SK-N-SH (cell line): ENCODE measurements at regions not wholly inside any gene's neighbourhood (a gene's known extent, or its start where the extent isn't known, plus 50 kb on each side); places are given as distances from the start of the nearest gene placed in this dataset.

Experiments
- CHD2 ChIP-seq: fragments of 150-350 bp; IDR thresholded peaks from 2 replicates; pipeline ENCODE4 v1.6.1; 2018; ENCODE audit warnings: low read length; ENCODE audit not compliant: partially characterized antibody
- EP300 ChIP-seq, 2 experiments: IDR thresholded peaks; 2 replicates each; pipeline versions ENCODE4 v1.4.0 to v1.6.1; 2012; ENCODE audit warnings: borderline replicate concordance in 1 of 2, low read depth in 1 of 2, low read length in 1 of 2
- EZH2phosphoT487 ChIP-seq: fragments of 200-600 bp; sonication (generic); IDR thresholded peaks from 2 replicates; pipeline ENCODE4 v1.6.1; 2017; ENCODE audit warnings: low read depth, mixed run types, mild to moderate bottlenecking, antibody characterized with exemption, moderate library complexity, borderline replicate concordance
- FOSL2 ChIP-seq: IDR thresholded peaks from 2 replicates; pipeline ENCODE4 v1.4.0; 2012; ENCODE audit warnings: low read depth, mild to moderate bottlenecking, moderate library complexity, borderline replicate concordance
- GATA2 ChIP-seq: sonication (generic); formaldehyde crosslinking; IDR thresholded peaks from 2 replicates; pipeline ENCODE4 v1.5.0; 2020; ENCODE audit warnings: mild to moderate bottlenecking, missing genetic modification reagents
- NFIC ChIP-seq: IDR thresholded peaks from 2 replicates; pipeline ENCODE4 v1.4.0; 2012; ENCODE audit warnings: borderline replicate concordance
- POLR2AphosphoS5 ChIP-seq: IDR thresholded peaks from 2 replicates; pipeline ENCODE4 v1.6.1; 2012; ENCODE audit warnings: low read depth, low read length
- RXRA ChIP-seq: IDR thresholded peaks from 2 replicates; pipeline ENCODE4 v1.4.0; 2012; ENCODE audit warnings: low read depth, mild to moderate bottlenecking, borderline replicate concordance
- TEAD4 ChIP-seq: IDR thresholded peaks from 2 replicates; pipeline ENCODE4 v1.4.0; 2012; ENCODE audit warnings: mild to moderate bottlenecking, borderline replicate concordance; ENCODE audit not compliant: insufficient read depth
- TF ChIP-seq, protein P1 (sequence below): fragments of 200-600 bp; sonication (generic); IDR thresholded peaks from 2 replicates; pipeline ENCODE4 v1.6.1; 2017; ENCODE audit warnings: antibody characterized with exemption, mild to moderate bottlenecking, moderate library complexity
- TF ChIP-seq, protein P2 (sequence below): fragments of 150-350 bp; IDR thresholded peaks from 2 replicates; pipeline ENCODE4 v1.6.1; 2017; ENCODE audit warnings: antibody characterized with exemption, low read length, low read depth, borderline replicate concordance
- TF ChIP-seq, protein P3 (sequence below): IDR thresholded peaks from 2 replicates; pipeline ENCODE4 v1.4.0; 2012; ENCODE audit warnings: low read depth

DNA sequence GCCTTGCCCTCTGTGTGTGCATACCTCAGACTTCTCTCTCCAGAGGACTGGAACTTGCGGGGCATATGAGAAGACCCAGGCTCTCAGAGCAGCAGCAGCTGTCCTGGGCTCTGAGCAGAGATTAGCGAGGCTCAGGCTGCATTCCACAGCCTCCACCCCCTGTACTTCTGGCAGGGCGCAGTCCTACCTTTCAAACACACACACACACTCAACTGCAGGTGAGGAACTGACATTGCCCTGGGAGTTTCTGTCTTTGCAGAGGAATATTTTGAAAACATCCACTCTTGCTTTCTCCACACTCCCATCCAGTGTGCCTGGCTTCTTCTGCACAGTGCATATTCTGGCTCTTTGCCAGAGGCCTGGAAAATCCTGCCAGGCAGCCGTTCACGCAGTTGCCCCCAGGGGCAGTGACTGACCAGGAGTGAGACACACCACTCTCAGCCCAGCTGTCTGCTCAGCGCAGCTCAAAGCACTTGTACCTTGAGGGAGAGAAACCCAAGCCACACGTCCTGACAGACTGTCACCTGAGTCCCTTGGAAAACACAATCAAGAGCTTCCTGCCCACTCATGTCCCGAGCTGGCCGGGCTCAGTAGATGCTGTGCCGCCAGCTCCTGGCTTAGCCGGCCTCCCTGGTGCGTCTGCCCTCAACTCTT, 460.8 kb downstream of the RNF144A start:
- TF ChIP-seq GATA2 (CRISPR knock-in tag) = no peak; the same call in 1 of the 2 replicates
- no peak for TF ChIP-seq POLR2AphosphoS5
- TF ChIP-seq, protein P1, sequence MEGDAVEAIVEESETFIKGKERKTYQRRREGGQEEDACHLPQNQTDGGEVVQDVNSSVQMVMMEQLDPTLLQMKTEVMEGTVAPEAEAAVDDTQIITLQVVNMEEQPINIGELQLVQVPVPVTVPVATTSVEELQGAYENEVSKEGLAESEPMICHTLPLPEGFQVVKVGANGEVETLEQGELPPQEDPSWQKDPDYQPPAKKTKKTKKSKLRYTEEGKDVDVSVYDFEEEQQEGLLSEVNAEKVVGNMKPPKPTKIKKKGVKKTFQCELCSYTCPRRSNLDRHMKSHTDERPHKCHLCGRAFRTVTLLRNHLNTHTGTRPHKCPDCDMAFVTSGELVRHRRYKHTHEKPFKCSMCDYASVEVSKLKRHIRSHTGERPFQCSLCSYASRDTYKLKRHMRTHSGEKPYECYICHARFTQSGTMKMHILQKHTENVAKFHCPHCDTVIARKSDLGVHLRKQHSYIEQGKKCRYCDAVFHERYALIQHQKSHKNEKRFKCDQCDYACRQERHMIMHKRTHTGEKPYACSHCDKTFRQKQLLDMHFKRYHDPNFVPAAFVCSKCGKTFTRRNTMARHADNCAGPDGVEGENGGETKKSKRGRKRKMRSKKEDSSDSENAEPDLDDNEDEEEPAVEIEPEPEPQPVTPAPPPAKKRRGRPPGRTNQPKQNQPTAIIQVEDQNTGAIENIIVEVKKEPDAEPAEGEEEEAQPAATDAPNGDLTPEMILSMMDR = peak; percentile 16; the same call in 1 of the 2 replicates
- TF ChIP-seq, protein P2, sequence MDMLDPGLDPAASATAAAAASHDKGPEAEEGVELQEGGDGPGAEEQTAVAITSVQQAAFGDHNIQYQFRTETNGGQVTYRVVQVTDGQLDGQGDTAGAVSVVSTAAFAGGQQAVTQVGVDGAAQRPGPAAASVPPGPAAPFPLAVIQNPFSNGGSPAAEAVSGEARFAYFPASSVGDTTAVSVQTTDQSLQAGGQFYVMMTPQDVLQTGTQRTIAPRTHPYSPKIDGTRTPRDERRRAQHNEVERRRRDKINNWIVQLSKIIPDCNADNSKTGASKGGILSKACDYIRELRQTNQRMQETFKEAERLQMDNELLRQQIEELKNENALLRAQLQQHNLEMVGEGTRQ = no peak
- no peak for TF ChIP-seq RXRA
- TF ChIP-seq EZH2phosphoT487 = no peak
- peak; percentile 87 for TF ChIP-seq CHD2
- peak in 1 of 2 experiments; percentile 86; a peak in 2 of 4 replicates for TF ChIP-seq EP300 (IDR thresholded peaks at IDR 0.05; ENCODE audit: borderline replicate concordance in 1 of 2, low read depth in 1 of 2, low read length in 1 of 2)
- peak; percentile 70 for TF ChIP-seq NFIC
- TF ChIP-seq FOSL2 = no peak
- TF ChIP-seq, protein P3, sequence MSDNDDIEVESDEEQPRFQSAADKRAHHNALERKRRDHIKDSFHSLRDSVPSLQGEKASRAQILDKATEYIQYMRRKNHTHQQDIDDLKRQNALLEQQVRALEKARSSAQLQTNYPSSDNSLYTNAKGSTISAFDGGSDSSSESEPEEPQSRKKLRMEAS = no peak
- TF ChIP-seq TEAD4 = no peak
